Body of pancreas (tissue), 4 donors: ENCODE measurements at regions not wholly inside any gene's neighbourhood (a gene's known extent, or its start where the extent isn't known, plus 50 kb on each side); places are given as distances from the start of the nearest gene placed in this dataset.

Source experiments
- ATAC-seq: fragments of 150-250 bp; one replicate; pipeline ENCODE4 v1.9.1; 2016
- DNase-seq, 4 donors: peaks; one replicate each; pipeline ENCODE4 v3.0.0-alpha.2; 2019
- H3K27ac ChIP-seq, 4 donors: fragments of 200-600 bp; sonication (generic); 1 replicate in 3 of 4; 2 replicates in 1 of 4; pipeline versions ENCODE4 v1.5.1 to v1.6.1; 2016 to 2019; ENCODE audit warnings: mild to moderate bottlenecking in 1 of 4, mixed read lengths in 1 of 4, moderate library complexity in 1 of 4
- H3K27me3 ChIP-seq, 2 donors: fragments of 200-600 bp; sonication (generic); one replicate each; pipeline ENCODE4 v1.6.0; 2016; ENCODE audit warnings: mild to moderate bottlenecking in 1 of 2
- H3K36me3 ChIP-seq, 2 donors: fragments of 200-600 bp; sonication (generic); replicated peaks in 1 of 2; 2 replicates each; pipeline ENCODE4 v1.5.1; 2016; ENCODE audit warnings: low read depth in 2 of 2; ENCODE audit not compliant: insufficient read depth in 1 of 2
- H3K4me1 ChIP-seq: fragments of 200-600 bp; sonication (generic); one replicate; pipeline ENCODE4 v1.6.0; 2016
- H3K4me3 ChIP-seq, 2 donors: fragments of 200-600 bp; sonication (generic); 1 replicate in 1 of 2; 2 replicates in 1 of 2; pipeline ENCODE4 v1.5.1; 2016 to 2019
- H3K9me3 ChIP-seq, 3 donors: fragments of 200-600 bp; sonication (generic); 1 replicate in 2 of 3; 2 replicates in 1 of 3; pipeline ENCODE4 v1.5.1; 2016
- CTCF ChIP-seq, 7 experiments: fragments of 450-650 bp in 4 of 7; fragments of 200-600 bp in 3 of 7; sonication (generic) in 3 of 7; IDR thresholded peaks; one replicate each; pipeline ENCODE4 v1.5.1; 2016 to 2019; ENCODE audit warnings: antibody characterized with exemption in 7 of 7
- POLR2A ChIP-seq, 3 donors: fragments of 450-650 bp; IDR thresholded peaks; one replicate each; pipeline ENCODE4 v1.6.1; 2016; ENCODE audit warnings: antibody characterized with exemption in 3 of 3, mild to moderate bottlenecking in 2 of 3
- WGBS, 2 donors: methylation state at CpG; one replicate each; pipeline ENCODE4 v1.1.5; 2017; 5-methylcytosine and 5-hydroxymethylcytosine counted together
- intact Hi-C: fragments of 100-400 bp; cut with DNase I; formaldehyde crosslinking; loops from one replicate; pipeline ENCODE4 v1.15.1; 2023

GRCh38 chr5:23963449-23963848 is 456.0 kb downstream of the PRDM9 start:
- WGBS, 2 donors: 72% methylated on average over 5 of the region's 5 CpGs
- no peaks in the 10 kb centered on the region for H3K4me1 ChIP-seq
- no peak overlapping the region for H3K4me3 ChIP-seq
- no peak for TF ChIP-seq CTCF (IDR thresholded peaks at IDR 0.05)
- no peak for TF ChIP-seq POLR2A (IDR thresholded peaks at IDR 0.05)
- no peak overlapping the region for H3K27ac ChIP-seq
- DNase-seq (no peak), ATAC-seq (no peak)
- H3K36me3 ChIP-seq: no peaks in the 10 kb centered on the region
- no peaks in the 10 kb centered on the region for H3K27me3 ChIP-seq
- intact Hi-C loops: no loop called here
- no peaks in the 10 kb centered on the region for H3K9me3 ChIP-seq

- H3K36me3 ChIP-seq: no peaks in the 10 kb centered on the region
- no peaks in the 10 kb centered on the region for H3K4me1 ChIP-seq
- H3K4me3 ChIP-seq: no peak overlapping the region
- H3K27ac ChIP-seq: no peak overlapping the region
- no peak for TF ChIP-seq CTCF (IDR thresholded peaks at IDR 0.05)
- TF ChIP-seq POLR2A (IDR thresholded peaks at IDR 0.05): no peak
- peaks cover 0 to 8% (median 0%) of the 10 kb centered on the region in 3 donors for H3K9me3 ChIP-seq
- intact Hi-C loops: no loop called here
- ATAC-seq: no peak
- DNase-seq: no peak
- 63 to 65% methylated on average over 6 of the region's 6 CpGs for WGBS, 2 donors
- H3K27me3 ChIP-seq: no peaks in the 10 kb centered on the region
Measured at GRCh38 chr5:23977365-23977764, 470.0 kb downstream of the PRDM9 start.

GRCh38 chr5:23977997-23978396 is 470.6 kb downstream of the PRDM9 start:
- no peaks in the 10 kb centered on the region for H3K36me3 ChIP-seq
- peaks cover 0 to 8% (median 0%) of the 10 kb centered on the region in 3 donors for H3K9me3 ChIP-seq
- no peaks in the 10 kb centered on the region for H3K4me1 ChIP-seq
- ATAC-seq: no peak
- WGBS, 2 donors: 58 to 65% methylated on average over 4 of the region's 4 CpGs
- peak; percentile 27 to 57 (median 48) for DNase-seq
- H3K27me3 ChIP-seq: no peaks in the 10 kb centered on the region
- no peak overlapping the region for H3K27ac ChIP-seq
- intact Hi-C loops: no loop called here
- no peak overlapping the region for H3K4me3 ChIP-seq
- TF ChIP-seq POLR2A (IDR thresholded peaks at IDR 0.05) (no peak), CTCF (IDR thresholded peaks at IDR 0.05) (peak in 5 of 7 experiments; percentile 14 to 49 (median 42))

- TF ChIP-seq POLR2A (IDR thresholded peaks at IDR 0.05): no peak
- H3K4me1 ChIP-seq: peaks cover 16% of the 10 kb centered on the region
- intact Hi-C loops: no loop called here
- ATAC-seq (no peak), DNase-seq (no peak)
- 81 to 84% methylated on average over 2 of the region's 2 CpGs for WGBS, 2 donors
- H3K27me3 ChIP-seq: no peaks in the 10 kb centered on the region
- no peaks in the 10 kb centered on the region for H3K36me3 ChIP-seq
- H3K27ac ChIP-seq: no peak overlapping the region
- no peaks in the 10 kb centered on the region for H3K9me3 ChIP-seq
- no peak overlapping the region for H3K4me3 ChIP-seq
Measured at GRCh38 chr5:23991406-23991805, 484.0 kb downstream of the PRDM9 start.

- Histone ChIP-seq H3K27me3 (no peaks in the 10 kb centered on the region), H3K9me3 (no peaks in the 10 kb centered on the region), H3K27ac (peak overlapping the region in 1 of 4 donors; percentile 8), H3K4me1 (peaks cover 16% of the 10 kb centered on the region), H3K36me3 (no peaks in the 10 kb centered on the region), H3K4me3 (no peak overlapping the region)
- TF ChIP-seq CTCF (IDR thresholded peaks at IDR 0.05): peak in 6 of 7 experiments; percentile 9 to 63 (median 57)
- TF ChIP-seq POLR2A (IDR thresholded peaks at IDR 0.05): no peak
- intact Hi-C loops: no loop called here
- peak; percentile 80 for ATAC-seq
- DNase-seq: no peak
- 18 to 21% methylated on average over 4 of the region's 4 CpGs for WGBS, 2 donors
Measured at GRCh38 chr5:23994581-23995370, 487.4 kb downstream of the PRDM9 start.
